HG03457 (cell line): ENCODE measurements at regions not wholly inside any gene's neighbourhood (a gene's known extent, or its start where the extent isn't known, plus 50 kb on each side); places are given as distances from the start of the nearest gene placed in this dataset.
"Not testable (repeated sequence)": the region's sequence is repeated elsewhere in the genome, so short reads cannot be mapped to it uniquely, and the experiment has no call there.

Source experiments
- ATAC-seq: cut with Tn5 transposase; IDR thresholded peaks from one replicate; pipeline ENCODE4 v1.9.1; 2021; ENCODE audit warnings: moderate number of reproducible peaks; ENCODE audit not compliant: unreplicated experiment

DNA sequence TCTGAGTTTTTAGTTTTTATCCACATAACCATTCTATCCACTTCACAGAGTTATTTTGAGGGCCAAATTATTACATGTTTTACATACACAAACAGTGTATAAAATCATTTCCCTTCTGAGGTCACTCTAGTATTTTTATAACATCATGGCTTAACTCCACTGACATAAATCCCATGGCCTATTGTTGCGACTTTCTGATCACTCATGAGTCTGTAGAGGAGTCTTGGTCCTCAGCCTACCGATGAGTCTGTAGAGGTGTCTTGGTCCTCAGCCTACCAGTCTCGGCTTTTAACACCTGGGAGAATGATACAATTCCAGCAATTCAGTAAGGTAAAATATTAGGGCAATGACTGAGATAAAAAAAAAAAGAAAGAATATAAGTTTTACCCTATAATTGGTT is 483.7 kb downstream of the USP25 start:
- no peak for ATAC-seq

- no peak for ATAC-seq
These were observed 485.4 kb downstream of the USP25 start for GRCh38 chr21:16215193-16215592.

DNA sequence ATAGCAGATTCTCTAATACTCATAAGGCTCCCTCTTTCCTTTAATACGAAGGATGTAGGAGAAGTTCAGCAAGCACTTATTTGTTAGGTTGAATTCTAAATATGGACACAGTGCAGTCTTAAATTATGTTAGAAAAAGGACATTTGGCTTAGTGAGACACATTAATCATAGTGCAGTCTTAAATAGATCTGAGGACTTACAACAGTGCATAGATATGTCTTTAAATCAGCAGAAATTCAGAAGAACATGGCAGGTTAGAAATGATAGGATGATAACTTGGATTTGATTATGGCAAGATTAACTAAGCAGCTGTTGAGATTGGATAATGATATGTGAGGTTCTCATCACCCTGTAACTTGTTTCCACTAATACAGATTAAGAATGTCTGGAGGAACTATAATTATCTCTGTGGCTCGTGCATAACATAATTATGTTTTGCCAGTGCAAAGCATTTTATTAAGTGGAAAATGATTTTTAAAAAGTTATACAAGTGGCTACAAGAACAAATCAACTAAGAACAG is 485.9 kb downstream of the USP25 start:
- ATAC-seq, result no peak

DNA sequence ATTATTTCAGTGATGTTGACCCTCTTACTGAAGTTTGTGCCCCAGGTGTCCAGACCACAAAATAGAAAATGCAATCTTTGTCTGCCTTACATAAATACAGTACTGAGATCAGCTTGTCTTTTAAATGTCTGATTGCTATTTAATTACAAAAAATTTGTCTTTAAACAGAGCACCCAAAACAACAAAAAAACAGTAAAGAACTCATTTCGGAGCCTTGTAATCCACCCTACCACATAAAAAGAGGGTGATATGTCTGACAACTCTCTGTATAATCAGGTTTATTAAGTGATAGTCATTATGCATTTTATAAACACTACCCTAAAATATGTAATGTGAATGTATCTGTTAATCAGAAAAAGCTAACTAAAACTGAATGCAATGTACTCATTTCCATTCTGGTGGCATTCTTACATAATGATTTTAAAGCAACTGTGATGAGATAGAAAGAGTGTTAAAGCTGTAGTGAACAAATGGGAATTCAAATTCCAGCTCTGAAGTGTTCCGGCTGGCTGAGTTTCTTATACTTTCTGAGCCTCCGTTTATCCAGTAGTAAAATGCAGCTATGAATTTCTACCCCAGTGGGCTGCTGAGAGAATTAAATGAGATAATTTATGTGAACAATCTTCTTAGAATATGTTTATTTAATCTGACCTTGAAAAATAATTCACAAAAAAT is 486.6 kb downstream of the USP25 start:
- ATAC-seq, result no peak

GRCh38 chr21:16218682-16219343 is 489.0 kb downstream of the USP25 start:
- ATAC-seq, result no peak

GRCh38 chr21:16224756-16225155 is 495.0 kb downstream of the USP25 start:
- ATAC-seq, result not testable (repeated sequence)

DNA sequence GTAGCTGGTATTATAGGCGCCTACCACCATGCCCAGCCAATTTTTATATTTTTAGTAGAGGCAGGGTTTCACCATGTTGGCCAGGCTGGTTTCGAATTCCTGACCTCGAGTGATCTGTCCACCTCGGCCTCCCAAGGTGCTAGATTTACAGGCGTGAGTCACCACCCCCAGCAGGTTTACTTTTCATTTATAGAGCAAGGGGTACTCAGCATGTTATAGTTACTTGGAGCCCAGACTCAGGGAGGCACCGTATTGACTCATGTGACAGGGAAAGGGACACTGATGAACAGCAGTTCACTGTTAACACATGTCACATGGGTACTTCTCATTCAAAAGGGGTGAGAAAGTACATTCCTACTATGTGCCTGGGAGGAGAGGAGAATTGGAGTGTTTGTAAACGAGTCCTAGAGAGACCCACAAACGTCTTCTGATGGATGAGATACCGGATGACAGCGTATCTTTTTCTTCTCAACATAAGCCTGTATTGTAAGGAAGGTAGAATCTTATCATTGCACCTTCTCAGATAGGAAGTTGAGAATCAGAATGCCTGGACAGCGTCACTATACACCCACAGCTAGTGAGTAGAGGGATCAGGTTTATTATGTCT is 510.0 kb downstream of the USP25 start:
- ATAC-seq, result no peak

- no peak for ATAC-seq
These were observed 511.2 kb downstream of the USP25 start for GRCh38 chr21:16241016-16241415.

DNA sequence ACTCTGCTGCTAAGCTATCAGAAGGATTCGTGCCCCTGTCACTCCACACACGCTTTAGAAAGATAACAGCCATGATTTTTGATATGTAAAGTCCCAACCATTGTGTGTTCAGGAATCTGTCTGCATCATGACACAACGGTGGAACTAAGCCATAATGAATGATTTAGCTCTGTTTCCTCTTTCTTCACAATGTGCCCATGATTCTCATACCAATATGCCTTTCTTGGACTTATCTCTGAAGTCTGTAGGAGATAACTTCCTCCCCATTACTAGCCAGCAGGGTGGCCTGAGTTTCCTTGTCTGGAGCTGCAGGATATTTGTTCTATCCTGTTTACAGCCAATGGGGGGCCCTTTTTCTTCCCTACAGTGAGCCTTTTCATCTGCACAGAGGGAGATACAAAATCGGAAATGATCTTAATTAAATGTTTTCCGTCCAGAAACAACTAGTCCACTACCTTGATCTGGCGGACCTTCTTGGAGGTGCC is 511.7 kb downstream of the USP25 start:
- ATAC-seq, result no peak

DNA sequence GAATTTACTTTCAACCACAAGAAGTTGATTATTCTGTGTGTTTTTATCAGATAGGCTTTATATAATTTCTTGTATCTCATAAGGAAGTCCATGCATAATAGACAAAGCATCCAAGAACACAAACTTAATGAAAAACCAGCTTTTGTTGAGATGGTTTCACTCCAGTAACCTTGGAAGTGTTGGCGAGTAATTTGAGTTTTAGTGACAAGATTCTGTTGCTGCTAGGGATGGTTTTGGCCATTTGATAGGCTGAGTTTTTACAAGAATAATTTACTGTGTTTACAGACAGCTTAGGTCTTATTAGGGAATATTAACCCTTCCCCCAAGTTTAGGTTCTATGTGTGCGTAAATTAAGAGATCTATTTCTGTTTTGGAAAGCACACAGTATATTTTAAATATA is 513.6 kb downstream of the USP25 start:
- ATAC-seq, result no peak

- no peak for ATAC-seq
These were observed 518.9 kb downstream of the USP25 start for GRCh38 chr21:16248705-16249104.

DNA sequence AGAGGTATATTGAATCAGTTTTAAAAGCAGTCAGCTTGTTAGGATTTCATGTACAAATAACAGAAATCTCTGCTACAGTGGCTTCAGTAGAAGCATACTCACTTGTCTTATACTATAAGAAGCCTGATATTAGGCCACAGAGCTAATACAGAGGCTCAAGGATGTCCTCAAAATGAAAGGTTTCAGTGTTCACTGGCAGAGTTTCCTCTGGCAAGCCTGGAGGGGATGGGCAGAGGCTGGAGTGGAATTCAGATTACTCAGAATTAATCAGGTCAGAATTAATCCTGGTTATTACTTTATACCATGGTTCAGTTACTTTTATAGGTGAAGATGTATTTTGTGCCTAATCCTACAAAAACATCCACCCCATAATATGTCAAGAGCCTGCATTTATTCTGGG is 520.5 kb downstream of the USP25 start:
- ATAC-seq, result no peak

- no peak for ATAC-seq
These were observed 529.2 kb downstream of the USP25 start for GRCh38 chr21:16258844-16259611.

- no peak for ATAC-seq
These were observed 532.3 kb downstream of the USP25 start for GRCh38 chr21:16262091-16262490.

GRCh38 chr21:16264319-16264718 is 534.5 kb downstream of the USP25 start:
- ATAC-seq, result no peak

- no peak for ATAC-seq
These were observed 539.7 kb downstream of the USP25 start for GRCh38 chr21:16269476-16269875.

DNA sequence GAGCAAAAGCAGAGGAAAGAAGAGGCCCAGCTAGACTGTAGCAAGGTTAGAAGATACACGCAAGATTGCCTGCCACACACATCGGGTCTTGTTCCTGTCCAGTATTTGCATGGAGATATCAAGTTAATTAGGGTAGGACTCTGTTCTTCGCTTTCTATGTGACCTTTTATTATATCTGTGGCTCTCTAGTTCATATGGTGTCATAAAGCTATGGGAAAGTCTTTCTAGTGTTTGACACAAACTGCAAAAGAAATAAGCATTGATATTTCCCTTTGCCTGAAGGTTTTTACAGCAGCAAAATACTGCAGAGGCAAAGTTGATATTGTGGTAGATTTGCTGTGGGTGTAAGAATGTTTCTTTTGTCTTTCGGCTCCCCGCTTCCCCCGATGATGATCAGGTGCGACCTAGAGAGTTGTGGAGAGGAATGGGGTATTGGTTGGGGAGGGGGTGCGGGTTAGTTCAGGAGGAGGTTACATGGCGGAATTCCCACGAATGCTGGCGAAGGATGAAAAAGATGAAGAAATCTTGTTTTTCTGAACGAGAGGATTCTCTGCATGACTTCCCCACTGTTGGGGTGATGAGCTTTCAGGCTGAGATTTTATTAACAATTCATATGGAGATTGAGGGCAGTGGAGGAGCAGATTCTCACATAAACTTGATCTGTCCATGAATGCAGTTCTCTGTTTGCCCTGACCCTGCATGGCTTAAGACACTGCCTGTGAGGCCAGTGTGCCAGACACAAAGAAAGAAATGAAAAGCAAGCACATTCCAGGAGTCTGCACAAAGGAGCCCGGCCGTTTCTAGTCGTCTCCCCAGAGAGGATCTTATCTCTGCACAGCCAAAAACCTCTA is 550.2 kb downstream of the USP25 start:
- no peak for ATAC-seq

- ATAC-seq, result no peak
These were observed 550.9 kb downstream of the USP25 start for GRCh38 chr21:16280686-16281091.

DNA sequence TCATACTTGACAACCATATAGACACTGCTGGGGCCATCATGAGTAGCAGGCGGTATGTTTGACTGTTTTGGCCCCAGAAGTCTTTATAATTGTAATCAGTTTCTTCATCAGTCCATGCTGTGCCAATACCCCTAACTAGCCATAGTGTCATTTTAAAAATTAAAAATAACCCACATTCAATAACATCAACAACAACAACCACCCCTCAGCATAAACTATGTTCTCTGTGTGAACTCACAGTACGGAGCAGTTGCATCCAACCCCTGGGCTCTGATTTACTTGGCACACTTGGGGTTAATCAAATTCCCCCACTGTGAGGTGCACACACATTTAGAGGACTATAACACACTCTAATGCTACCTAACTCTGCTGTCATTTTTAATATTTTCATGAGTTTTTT is 553.7 kb downstream of the USP25 start:
- no peak for ATAC-seq

- ATAC-seq, result no peak
These were observed 555.9 kb downstream of the USP25 start for GRCh38 chr21:16285605-16286126.
